Astrocyte (in vitro differentiated cells and primary cell): ENCODE measurements at regions not wholly inside any gene's neighbourhood (a gene's known extent, or its start where the extent isn't known, plus 50 kb on each side); places are given as distances from the start of the nearest gene placed in this dataset.

ENCODE experiments used
- EZH2 ChIP-seq: IDR thresholded peaks from 2 replicates; pipeline ENCODE4 v1.6.1; 2012; ENCODE audit warnings: mild to moderate bottlenecking, low read length, inconsistent platforms; ENCODE audit not compliant: insufficient read depth
- TF ChIP-seq, protein P1 (sequence below): IDR thresholded peaks from 2 replicates; pipeline ENCODE4 v1.5.1; 2011; ENCODE audit warnings: low read depth, mild to moderate bottlenecking, inconsistent platforms, low read length, moderate library complexity; ENCODE audit not compliant: insufficient read depth

DNA sequence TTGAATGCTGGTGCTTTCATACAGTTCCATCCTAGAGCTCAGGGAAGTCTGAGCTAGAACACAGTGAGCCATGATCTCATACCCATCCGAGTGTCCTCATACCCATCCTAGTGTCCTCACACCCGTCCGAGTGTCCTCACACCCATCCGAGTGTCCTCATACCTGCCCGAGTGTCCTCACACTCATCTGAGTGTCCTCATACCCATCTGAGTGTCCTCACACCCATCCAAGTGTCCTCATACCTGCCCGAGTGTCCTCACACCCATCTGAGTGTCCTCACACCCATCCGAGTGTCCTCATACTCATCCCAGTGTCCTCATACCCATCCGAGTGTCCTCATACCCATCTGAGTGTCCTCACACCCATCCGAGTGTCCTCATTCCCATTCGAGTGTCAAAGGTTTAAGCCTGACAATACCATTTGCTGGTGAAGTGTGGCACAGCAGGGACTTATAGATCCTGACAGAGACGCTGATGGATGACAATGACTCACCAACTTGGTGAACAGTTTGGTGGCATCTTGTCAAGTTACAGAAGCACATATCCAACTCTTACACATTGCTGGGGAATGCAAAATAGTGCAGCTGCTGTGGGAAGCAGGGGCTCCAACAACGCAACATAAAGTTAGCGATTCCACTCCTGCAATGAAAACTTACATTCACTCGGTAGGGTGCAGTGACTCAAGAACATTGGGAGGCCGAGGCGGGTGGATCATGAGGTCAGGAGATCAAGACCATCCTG lies 77.0 kb upstream of the COL5A1 start:
- TF ChIP-seq, protein P1, sequence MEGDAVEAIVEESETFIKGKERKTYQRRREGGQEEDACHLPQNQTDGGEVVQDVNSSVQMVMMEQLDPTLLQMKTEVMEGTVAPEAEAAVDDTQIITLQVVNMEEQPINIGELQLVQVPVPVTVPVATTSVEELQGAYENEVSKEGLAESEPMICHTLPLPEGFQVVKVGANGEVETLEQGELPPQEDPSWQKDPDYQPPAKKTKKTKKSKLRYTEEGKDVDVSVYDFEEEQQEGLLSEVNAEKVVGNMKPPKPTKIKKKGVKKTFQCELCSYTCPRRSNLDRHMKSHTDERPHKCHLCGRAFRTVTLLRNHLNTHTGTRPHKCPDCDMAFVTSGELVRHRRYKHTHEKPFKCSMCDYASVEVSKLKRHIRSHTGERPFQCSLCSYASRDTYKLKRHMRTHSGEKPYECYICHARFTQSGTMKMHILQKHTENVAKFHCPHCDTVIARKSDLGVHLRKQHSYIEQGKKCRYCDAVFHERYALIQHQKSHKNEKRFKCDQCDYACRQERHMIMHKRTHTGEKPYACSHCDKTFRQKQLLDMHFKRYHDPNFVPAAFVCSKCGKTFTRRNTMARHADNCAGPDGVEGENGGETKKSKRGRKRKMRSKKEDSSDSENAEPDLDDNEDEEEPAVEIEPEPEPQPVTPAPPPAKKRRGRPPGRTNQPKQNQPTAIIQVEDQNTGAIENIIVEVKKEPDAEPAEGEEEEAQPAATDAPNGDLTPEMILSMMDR: no peak
- TF ChIP-seq EZH2: no peak
